Mucosa of stomach (tissue), 1 donor: ENCODE measurements at regions not wholly inside any gene's neighbourhood (a gene's known extent, or its start where the extent isn't known, plus 50 kb on each side); places are given as distances from the start of the nearest gene placed in this dataset.

Experiments
- H3K27me3 ChIP-seq: one replicate; pipeline ENCODE4 v1.7.0; 2013; ENCODE audit warnings: mild to moderate bottlenecking, low read length; ENCODE audit not compliant: control insufficient read depth, insufficient read depth
- H3K36me3 ChIP-seq: one replicate; pipeline ENCODE4 v1.7.0; 2013; ENCODE audit warnings: low read length; ENCODE audit not compliant: control insufficient read depth, insufficient read depth
- H3K4me1 ChIP-seq: one replicate; pipeline ENCODE4 v1.7.0; 2013; ENCODE audit warnings: mild to moderate bottlenecking, low read length; ENCODE audit not compliant: control insufficient read depth, insufficient read depth
- H3K4me3 ChIP-seq: one replicate; pipeline ENCODE4 v1.7.0; 2013; ENCODE audit warnings: low read length
- H3K9ac ChIP-seq: one replicate; pipeline ENCODE4 v1.7.0; 2013; ENCODE audit warnings: mild to moderate bottlenecking, low read length, moderate library complexity
- H3K9me3 ChIP-seq: one replicate; pipeline ENCODE4 v1.7.0; 2013; ENCODE audit warnings: mild to moderate bottlenecking, low read length, moderate library complexity; ENCODE audit not compliant: control insufficient read depth
- donor health status: Pancreatic carcinoma.

DNA sequence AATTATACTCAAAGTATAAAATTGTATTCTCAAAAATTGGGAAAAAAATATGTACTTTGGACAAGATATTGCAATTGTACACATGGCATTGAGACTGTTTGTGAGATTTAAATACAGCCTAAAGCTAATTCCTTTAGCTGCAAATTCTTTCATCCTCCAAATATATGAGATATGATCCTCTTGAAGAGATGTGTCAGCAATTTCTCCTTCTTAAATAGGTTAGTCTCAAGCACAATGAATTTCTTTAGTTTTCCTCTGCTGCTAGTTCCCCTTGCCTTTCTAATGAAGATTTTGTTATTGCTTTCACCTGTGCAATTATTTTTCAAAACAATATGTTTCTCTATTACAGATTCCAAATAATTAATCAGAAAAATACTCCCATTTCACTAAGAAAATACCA, 153.4 kb upstream of the GULP1 start:
- Histone ChIP-seq H3K36me3 (no peaks in the 10 kb centered on the region), H3K9ac (no peak overlapping the region), H3K27me3 (no peaks in the 10 kb centered on the region), H3K4me1 (no peaks in the 10 kb centered on the region), H3K4me3 (no peak overlapping the region), H3K9me3 (no peaks in the 10 kb centered on the region)

DNA sequence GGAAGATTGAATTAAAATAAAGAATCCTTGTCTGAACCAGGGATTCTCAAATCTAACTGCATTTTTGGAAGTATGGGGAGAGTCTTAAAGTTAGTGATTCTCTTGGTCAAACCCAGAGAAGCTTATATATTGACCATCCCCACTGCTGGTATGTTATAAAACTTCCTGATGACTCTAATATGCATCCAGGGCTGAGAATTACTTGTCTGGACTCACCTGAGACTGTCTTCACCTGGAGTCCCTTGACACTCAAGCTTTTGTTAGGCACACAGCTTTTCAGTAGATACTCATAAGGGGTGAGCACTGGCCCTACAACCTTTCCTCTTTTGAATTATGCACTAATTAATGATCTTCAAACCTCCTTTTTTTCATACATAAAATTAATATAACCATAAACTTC, 149.6 kb upstream of the GULP1 start:
- H3K4me1 ChIP-seq, result no peaks in the 10 kb centered on the region
- H3K36me3 ChIP-seq, result no peaks in the 10 kb centered on the region
- H3K27me3 ChIP-seq, result no peaks in the 10 kb centered on the region
- no peaks in the 10 kb centered on the region for H3K9me3 ChIP-seq
- H3K9ac ChIP-seq, result no peak overlapping the region
- no peak overlapping the region for H3K4me3 ChIP-seq

DNA sequence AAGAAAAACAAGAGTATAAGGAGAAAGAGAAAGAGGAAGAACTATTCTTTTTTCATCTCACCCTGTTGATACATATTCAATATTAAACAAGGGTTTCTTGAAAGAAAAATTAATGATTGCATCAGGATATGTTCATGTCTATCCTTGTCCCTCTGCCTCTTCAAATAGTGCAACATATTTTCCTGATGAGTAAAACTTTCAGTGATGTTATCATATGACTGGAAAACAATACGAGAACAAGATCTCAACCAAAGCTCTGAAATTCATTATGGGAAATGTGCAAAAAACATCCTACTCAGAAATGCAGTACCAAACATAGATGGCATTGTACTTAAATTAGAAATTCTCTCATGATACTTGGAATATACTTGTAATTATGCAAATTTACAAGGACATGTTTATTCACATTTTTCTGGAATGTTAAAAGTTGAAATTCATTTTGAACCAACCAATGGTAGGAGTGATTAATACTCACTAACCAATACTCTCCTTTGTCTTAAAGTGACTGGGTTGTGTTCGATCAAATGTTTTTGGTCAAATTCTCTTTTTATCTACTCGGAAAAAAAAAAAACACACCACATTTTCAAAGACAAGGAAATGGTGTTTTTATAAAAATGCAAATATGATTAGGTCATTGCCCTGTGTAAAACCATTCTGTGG, 148.9 kb upstream of the GULP1 start:
- Histone ChIP-seq H3K27me3 (no peaks in the 10 kb centered on the region), H3K9ac (no peak overlapping the region), H3K4me3 (no peak overlapping the region), H3K4me1 (no peaks in the 10 kb centered on the region), H3K36me3 (no peaks in the 10 kb centered on the region), H3K9me3 (no peaks in the 10 kb centered on the region)

DNA sequence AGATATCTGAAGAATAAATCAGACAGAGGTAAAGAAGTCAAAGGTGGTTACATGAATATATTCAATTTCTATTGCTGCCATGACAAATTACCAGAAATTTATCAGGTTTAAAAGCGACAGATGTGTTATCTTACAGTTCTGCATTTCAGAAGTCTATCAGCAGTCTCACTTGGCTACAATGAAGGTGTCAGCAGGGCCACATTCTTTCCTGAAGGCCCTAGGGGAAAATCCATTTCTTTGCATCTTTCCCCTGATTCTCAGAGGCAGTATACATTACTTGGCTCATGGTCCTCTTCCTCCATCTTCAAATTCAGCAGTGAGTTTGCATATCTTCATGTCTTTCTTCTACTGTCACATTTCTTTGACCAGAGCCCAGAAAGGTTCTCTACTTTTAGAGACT, 145.8 kb upstream of the GULP1 start:
- Histone ChIP-seq H3K9me3 (no peaks in the 10 kb centered on the region), H3K27me3 (no peaks in the 10 kb centered on the region), H3K9ac (no peak overlapping the region)

DNA sequence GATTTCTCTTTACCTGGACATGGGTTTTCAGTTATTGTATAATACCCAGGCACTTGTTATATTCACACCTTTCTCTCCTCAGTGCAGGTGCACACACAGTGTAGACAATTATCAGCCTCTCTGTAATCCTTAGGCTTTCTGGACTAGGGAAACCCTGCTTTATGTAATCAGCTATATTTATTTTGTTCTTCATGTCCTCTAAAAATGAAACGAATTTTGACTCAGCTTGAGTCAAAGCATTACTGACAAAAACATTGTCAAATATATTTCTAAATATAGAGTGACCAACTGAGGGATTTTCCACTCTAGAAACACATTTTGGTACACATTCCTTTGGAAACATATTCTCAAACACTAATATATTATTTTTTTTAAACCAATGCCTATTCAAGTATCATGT, 144.8 kb upstream of the GULP1 start:
- no peaks in the 10 kb centered on the region for H3K4me1 ChIP-seq
- no peak overlapping the region for H3K4me3 ChIP-seq
- H3K9ac ChIP-seq, result no peak overlapping the region
- no peaks in the 10 kb centered on the region for H3K36me3 ChIP-seq
- H3K9me3 ChIP-seq, result no peaks in the 10 kb centered on the region
- no peaks in the 10 kb centered on the region for H3K27me3 ChIP-seq

More for the DNA sequence above, 145.8 kb upstream of the GULP1 start:
- H3K4me1 ChIP-seq, result no peaks in the 10 kb centered on the region
- H3K36me3 ChIP-seq, result no peaks in the 10 kb centered on the region
- H3K4me3 ChIP-seq, result no peak overlapping the region

DNA sequence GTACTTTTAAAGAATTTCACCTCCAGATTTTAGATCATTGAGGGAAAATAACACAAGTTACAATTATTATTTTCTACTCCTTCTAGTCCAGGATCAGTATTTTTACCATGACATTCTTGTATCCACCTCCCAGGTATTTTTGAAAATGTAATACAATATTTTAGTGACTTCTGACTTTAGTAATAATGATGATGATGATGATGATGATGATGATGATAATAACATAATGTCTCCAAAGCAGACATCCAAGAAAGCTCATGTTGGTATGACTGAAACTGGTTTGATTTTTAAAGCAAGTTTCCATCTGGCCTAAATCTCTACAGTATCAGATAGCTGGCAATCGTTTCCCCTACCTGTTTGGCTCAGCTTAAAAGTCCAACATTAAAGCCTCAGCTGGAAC, 140.0 kb upstream of the GULP1 start:
- H3K9me3 ChIP-seq, result no peaks in the 10 kb centered on the region
- H3K27me3 ChIP-seq, result no peaks in the 10 kb centered on the region
- no peaks in the 10 kb centered on the region for H3K4me1 ChIP-seq
- no peak overlapping the region for H3K4me3 ChIP-seq
- no peak overlapping the region for H3K9ac ChIP-seq
- no peaks in the 10 kb centered on the region for H3K36me3 ChIP-seq

DNA sequence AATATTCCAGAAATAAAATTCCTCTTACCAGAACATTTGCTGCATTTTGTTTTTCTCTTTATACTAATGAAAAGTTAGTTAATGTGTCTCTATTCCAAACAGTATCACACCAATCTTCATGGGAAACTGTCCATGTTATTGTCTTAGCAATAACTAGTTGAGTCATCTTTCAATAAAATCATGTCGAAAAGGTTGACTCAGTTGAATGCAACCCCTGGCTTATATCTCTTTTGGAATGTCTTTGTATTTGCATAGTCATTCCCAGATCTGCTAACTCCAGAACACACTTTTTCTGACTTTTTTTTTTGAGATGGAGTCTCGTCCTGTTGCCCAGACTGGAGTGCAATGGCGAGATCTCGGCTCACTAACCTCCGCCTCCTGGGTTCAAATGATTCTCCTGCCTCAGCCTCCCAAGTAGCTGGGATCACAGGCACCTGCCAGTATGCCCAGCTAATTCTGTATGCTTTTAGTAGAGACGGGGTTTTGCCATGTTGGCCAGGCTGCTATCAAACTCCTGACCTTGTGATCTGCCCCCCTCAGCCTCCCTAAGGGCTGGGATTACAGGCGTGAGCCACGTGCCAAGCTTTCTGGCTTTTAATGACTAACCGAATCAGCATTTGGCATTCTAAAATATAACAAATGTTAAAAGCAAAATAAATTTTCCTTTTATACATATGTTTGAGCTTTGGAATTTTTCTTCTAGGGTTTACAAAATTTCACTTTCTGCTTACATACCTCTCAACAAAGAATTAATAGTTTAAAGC, 133.2 kb upstream of the GULP1 start:
- Histone ChIP-seq H3K36me3 (no peaks in the 10 kb centered on the region), H3K4me1 (no peaks in the 10 kb centered on the region), H3K4me3 (no peak overlapping the region), H3K27me3 (no peaks in the 10 kb centered on the region), H3K9ac (no peak overlapping the region), H3K9me3 (no peaks in the 10 kb centered on the region)

DNA sequence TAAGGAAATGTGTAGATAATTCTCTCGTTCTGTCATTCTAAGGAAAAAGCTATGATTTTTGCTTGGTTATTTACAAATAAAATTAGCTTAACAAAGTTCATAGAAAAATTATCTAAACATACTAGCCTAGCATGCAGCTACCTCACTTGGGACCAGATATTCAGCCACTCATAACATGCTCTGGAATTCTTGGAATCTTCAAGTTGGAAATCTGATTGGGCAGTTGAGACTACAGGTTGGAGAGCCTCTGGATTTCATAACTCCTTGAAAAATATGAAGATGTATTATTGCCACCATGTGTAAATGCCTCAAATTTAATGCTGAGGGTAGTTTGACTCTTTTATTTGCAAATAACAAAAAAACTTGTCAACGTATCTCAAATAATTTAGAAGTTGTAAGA, 132.2 kb upstream of the GULP1 start:
- H3K9me3 ChIP-seq, result no peaks in the 10 kb centered on the region
- H3K4me3 ChIP-seq, result no peak overlapping the region
- no peaks in the 10 kb centered on the region for H3K36me3 ChIP-seq
- H3K9ac ChIP-seq, result no peak overlapping the region
- H3K27me3 ChIP-seq, result no peaks in the 10 kb centered on the region
- H3K4me1 ChIP-seq, result no peaks in the 10 kb centered on the region

DNA sequence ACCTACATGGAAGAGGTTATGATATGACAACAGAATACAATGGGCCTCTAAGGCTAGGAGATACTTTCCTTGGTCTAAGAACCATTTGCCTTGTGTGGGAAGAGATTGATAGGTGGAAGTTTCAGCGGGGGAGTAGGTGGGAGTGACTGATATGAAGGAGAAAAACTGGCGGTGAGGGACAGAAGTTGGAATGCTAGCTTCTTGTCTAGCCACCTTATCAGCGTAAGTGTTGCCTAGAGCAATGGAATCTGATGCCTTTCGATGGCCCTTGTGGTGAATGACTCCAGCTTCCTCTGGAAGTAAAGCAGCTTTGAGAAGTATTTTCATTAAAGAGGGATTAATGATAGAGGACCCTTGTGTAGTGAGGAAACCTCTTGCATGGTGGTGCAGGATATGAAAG, 121.3 kb upstream of the GULP1 start:
- H3K27me3 ChIP-seq, result no peaks in the 10 kb centered on the region
- H3K4me3 ChIP-seq, result no peak overlapping the region
- no peak overlapping the region for H3K9ac ChIP-seq
- no peaks in the 10 kb centered on the region for H3K4me1 ChIP-seq
- no peaks in the 10 kb centered on the region for H3K36me3 ChIP-seq
- no peaks in the 10 kb centered on the region for H3K9me3 ChIP-seq

DNA sequence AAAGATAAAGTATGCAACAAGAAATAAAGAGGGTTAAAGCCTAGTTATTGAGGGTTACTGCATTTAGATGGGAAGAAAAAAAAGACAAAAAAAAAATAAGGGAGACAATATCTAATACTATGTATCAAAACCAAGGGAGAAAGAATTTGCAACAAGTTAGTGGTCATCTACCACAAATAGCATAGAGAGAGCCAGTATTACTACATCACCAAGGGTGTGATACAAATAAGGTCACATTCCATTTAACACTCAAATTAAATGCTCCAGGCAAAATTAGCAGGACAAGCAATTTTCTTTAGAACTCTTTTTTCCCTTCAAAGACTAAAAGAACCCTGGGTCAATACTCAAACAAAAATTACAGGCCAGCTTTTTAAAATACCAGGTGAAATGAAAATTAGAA, 115.1 kb upstream of the GULP1 start:
- H3K9ac ChIP-seq, result no peak overlapping the region
- no peaks in the 10 kb centered on the region for H3K36me3 ChIP-seq
- no peak overlapping the region for H3K4me3 ChIP-seq
- H3K9me3 ChIP-seq, result no peaks in the 10 kb centered on the region
- H3K27me3 ChIP-seq, result no peaks in the 10 kb centered on the region
- no peaks in the 10 kb centered on the region for H3K4me1 ChIP-seq

DNA sequence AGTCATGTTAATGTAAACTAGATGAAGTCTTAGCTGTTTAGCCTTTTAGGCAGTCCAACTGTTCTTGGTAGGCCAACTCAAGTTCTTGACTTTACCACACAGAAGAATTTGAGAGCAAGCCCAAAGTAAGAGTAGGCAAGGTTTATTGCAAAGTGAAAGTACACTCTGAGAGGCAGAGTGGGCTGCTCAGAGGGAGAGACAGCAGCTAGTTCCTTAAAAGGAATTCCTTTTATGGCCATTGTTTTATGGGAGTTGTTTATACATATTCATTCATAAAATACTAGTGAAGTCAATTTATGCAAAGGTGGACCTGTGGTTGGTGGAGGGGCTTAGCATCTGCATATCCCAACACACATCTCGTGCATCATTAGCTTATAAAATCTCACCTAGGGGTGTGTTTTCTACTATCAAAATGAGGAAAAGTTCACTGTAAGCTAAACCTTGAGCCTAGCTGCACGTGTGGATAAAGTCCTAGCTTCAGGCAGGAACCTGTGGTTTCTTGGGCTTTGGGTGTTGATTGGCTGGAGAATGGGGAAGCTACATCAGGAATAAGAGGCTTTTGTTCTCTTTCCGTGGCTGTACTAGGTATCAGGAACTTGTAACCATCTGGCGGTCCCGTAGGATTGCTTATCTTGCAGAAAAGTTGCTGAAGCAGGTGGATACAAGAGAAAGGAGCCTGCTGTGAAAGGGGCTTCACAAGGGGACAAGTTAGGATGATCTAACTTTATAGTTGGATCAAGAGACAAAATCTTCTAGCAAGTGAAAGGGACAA, 110.4 kb upstream of the GULP1 start:
- Histone ChIP-seq H3K4me3 (no peak overlapping the region), H3K9me3 (no peaks in the 10 kb centered on the region), H3K9ac (no peak overlapping the region), H3K4me1 (no peaks in the 10 kb centered on the region), H3K36me3 (no peaks in the 10 kb centered on the region), H3K27me3 (no peaks in the 10 kb centered on the region)

DNA sequence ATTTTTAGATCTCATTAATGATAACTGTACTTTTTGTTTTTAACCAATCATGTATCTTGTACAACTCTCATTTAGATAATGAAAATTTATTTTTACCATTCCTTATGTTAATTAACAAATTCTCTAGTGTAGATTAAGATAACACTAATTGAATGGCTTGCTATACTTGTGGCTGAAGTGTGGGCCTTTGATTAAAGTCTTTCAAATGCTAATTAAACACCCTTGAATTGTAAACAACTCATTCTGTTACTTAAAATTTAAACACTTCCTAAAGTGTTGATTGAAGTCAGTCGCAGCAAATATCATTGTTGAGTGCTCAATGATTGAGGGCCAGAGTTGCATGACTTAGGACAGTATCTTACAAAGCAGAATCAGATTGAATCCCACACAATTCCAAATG, 109.8 kb upstream of the GULP1 start:
- Histone ChIP-seq H3K9me3 (no peaks in the 10 kb centered on the region), H3K36me3 (no peaks in the 10 kb centered on the region), H3K27me3 (no peaks in the 10 kb centered on the region), H3K4me3 (no peak overlapping the region), H3K4me1 (no peaks in the 10 kb centered on the region), H3K9ac (no peak overlapping the region)
